ENCODE measurements at regions not wholly inside any gene's neighbourhood (a gene's known extent, or its start where the extent isn't known, plus 50 kb on each side); places are given as distances from the start of the nearest gene placed in this dataset.
A peak's percentile ranks its signal among the peaks of the same experiment; 100 is the strongest.

DNA sequence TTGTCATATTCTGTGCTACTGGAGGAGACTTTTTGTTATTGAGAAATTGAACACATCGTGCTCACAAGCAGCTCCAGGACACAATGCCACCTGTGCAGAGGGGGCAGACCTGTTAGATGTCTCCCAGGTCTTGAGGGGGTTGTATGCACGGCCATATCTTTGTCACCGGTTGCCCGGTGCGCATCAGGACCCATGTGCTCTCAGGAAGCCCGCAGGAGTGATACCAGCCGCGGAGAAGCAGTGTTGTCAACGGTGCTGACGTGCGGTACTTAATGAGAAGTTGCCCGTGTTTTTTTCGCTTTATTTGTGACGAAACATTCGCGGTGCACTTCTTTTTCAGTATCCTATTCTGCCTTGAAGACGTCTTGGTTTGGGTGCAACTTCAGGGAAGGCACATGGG is 128.2 kb upstream of the RTL1 start:
- Histone ChIP-seq H3K4me3 (ENCODE audit: low read depth, low read length) (no peak overlapping the region), H3K4me1 (no peaks in the 10 kb centered on the region), H3K36me3 (peaks cover 97% of the 10 kb centered on the region), H3K27me3 (no peaks in the 10 kb centered on the region), H3K9me3 (no peaks in the 10 kb centered on the region)
- peak; percentile 1 for DNase-seq
- TF ChIP-seq CTCF (IDR thresholded peaks at IDR 0.05; ENCODE audit: low read depth, low read length): no peak

DNA sequence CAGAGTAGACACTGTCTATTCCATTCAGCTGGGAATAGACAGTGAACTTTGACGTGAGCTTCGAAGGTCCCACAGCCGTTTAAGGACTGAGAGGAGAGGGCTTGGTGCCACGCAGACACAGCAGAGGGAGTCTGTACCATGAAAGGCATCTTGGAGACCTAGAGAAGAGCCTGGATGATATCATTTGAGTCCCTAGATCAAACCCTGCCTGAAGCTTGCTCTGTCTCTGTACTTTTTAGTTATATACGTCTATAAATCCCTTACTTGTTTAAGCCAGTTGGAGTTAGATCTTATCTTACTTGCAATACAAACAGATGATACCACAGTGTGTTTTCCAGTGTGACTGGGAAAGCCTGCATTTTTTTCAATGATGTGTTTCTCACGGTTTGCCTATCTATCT is 128.9 kb upstream of the RTL1 start:
- no peak for TF ChIP-seq CTCF (IDR thresholded peaks at IDR 0.05; ENCODE audit: low read depth, low read length)
- no peak for DNase-seq
- Histone ChIP-seq H3K4me3 (ENCODE audit: low read depth, low read length) (no peak overlapping the region), H3K9me3 (no peaks in the 10 kb centered on the region), H3K4me1 (no peaks in the 10 kb centered on the region), H3K27me3 (no peaks in the 10 kb centered on the region), H3K36me3 (peaks cover 97% of the 10 kb centered on the region)

DNA sequence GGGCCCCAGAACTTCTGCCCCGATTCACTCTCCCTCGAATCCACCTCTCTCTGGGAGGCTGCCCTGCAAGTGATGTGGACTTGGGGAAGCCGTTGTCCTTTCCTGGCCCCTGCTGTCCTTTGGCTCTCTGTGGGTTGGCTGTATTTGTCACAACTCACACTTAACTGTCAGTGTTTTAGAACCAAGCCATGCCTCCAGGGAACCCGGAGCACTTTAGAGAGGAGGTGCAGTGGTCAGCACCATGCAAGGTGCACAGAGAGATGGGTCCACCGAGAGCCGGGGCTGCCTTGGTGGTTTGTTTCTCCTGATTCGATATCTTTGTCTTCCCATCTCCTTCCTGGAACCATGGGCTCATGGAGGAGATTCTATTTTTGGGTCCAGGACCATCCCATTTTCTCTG is 129.5 kb upstream of the RTL1 start:
- Histone ChIP-seq H3K27me3 (no peaks in the 10 kb centered on the region), H3K4me3 (ENCODE audit: low read depth, low read length) (no peak overlapping the region), H3K36me3 (peaks cover 96% of the 10 kb centered on the region), H3K9me3 (no peaks in the 10 kb centered on the region), H3K4me1 (no peaks in the 10 kb centered on the region)
- DNase-seq: peak; percentile 1
- TF ChIP-seq CTCF (IDR thresholded peaks at IDR 0.05; ENCODE audit: low read depth, low read length): no peak

DNA sequence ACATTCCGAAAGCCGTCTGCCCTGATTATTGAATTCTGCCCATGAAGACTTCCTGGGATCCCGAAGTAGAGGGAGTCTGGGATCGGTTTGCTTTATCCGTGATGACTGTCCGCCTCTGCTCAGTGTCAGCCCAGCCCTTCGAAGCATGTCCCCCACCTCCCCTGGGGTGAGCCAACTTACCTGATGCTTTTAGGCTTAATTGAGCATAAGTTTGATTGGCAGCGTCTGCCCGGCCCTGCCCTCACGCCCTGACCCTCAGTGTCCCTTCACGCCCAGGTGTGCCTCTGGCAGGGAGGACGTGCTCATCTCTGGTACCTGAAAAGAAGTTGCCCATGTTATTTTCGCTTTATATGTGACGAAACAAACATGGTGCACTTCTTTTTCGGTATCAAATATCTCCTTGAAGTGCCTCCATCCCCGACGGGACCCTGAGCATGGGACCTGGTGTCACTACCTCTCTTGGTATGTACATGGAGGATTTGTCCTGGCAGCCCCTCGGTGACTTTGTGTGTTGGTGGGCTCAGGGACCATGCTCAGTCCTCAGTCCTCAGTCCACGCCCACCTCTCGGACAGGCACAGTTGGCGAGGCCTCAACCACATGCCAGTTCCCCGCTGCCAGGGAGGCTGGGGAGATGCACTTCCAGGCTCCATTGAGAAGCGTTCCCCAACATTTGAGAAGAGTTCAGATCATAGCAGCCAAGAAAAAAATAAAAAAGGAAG is 130.1 kb upstream of the RTL1 start:
- TF ChIP-seq CTCF (IDR thresholded peaks at IDR 0.05; ENCODE audit: low read depth, low read length): no peak
- no peaks in the 10 kb centered on the region for H3K27me3 ChIP-seq
- no peak overlapping the region for H3K4me3 ChIP-seq (ENCODE audit: low read depth, low read length)
- peak; percentile 2 for DNase-seq
- H3K36me3 ChIP-seq: peaks cover 90% of the 10 kb centered on the region
- H3K9me3 ChIP-seq: no peaks in the 10 kb centered on the region
- H3K4me1 ChIP-seq: no peaks in the 10 kb centered on the region

DNA sequence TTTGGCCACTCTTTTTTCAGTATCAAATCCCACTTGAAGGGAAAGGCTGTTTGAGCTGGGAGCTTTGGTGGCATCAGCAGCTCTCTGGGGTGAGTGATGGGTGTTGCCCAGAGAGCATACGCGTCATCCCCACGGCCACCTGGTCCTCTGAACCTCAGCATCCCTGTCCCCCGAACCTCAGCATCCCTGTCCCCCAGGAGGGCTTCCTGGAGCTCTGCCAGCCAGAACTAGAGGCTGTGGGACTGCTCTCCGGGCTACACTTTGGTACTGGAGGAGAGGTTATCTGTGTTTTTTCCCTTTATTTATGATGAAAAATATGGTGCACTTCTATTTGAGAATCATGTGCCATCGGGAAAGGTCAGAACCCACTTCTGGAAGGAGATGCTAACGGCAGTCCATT is 131.5 kb upstream of the RTL1 start:
- Histone ChIP-seq H3K4me1 (no peaks in the 10 kb centered on the region), H3K9me3 (no peaks in the 10 kb centered on the region), H3K36me3 (peaks cover 89% of the 10 kb centered on the region), H3K4me3 (ENCODE audit: low read depth, low read length) (no peak overlapping the region), H3K27me3 (no peaks in the 10 kb centered on the region)
- TF ChIP-seq CTCF (IDR thresholded peaks at IDR 0.05; ENCODE audit: low read depth, low read length): no peak
- DNase-seq: peak; percentile 8

- H3K4me3 ChIP-seq (ENCODE audit: low read depth, low read length): no peak overlapping the region
- H3K9me3 ChIP-seq: no peaks in the 10 kb centered on the region
- H3K36me3 ChIP-seq: peaks cover 89% of the 10 kb centered on the region
- H3K27me3 ChIP-seq: no peaks in the 10 kb centered on the region
- TF ChIP-seq CTCF (IDR thresholded peaks at IDR 0.05; ENCODE audit: low read depth, low read length): no peak
- DNase-seq: peak; percentile 2
- H3K4me1 ChIP-seq: no peaks in the 10 kb centered on the region
Observed at GRCh38 chr14:101035466-101036225, 132.1 kb upstream of the RTL1 start.

Measured in BE2C (cell line).